ENCODE measurements at regions not wholly inside any gene's neighbourhood (a gene's known extent, or its start where the extent isn't known, plus 50 kb on each side); places are given as distances from the start of the nearest gene placed in this dataset.

GRCh38 chr1:244210884-244211558 is 159.9 kb downstream of the ZBTB18 start:
- TF ChIP-seq CTCF (conservative IDR thresholded peaks at IDR 0.05), result peak; percentile 36
- no peak for TF ChIP-seq EZH2 (IDR thresholded peaks at IDR 0.05; ENCODE audit: low read depth)

All from PC-9 (cell line).